Activated CD4-positive, alpha-beta T cell treated with anti-CD3 and anti-CD28 coated beads for 24 hours (primary cell): ENCODE measurements at regions not wholly inside any gene's neighbourhood (a gene's known extent, or its start where the extent isn't known, plus 50 kb on each side); places are given as distances from the start of the nearest gene placed in this dataset.

Source experiments
- DNase-seq, 2 donors: peaks; one replicate each; pipeline ENCODE4 v3.0.0-alpha.2; 2020; ENCODE audit warnings: low read depth in 2 of 2

DNA sequence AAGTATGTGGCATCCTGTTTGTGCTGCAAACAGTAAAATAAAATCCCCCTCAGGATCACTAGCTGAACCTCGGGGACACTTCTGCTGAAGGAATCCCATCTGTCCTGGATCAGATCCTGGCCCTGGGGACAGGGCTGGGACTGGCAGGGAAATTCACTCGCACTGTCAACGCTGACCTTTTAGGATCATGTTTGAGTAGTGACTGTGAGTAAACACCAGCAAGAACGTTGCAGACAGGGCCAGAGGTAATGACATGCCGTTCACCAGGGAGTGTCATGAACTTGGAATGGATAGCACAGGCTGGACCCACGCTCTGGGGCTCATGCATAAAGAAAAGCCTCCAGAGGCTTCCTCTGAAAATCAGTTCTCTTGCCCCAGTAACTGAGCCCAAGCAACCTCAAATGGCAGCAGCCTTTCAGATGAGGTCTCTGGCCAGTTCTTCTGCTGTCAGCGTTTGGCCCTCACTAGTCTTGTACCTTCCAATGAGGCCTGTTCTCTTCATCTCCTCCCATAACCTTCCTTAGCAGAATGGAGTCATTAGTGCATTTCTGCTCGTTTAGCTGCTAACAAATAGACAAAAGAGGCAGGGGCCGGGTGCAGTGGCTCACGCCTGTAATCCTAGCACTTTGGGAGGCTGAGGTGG is 51.0 kb upstream of the BARX2 start:
- no peak for DNase-seq

DNA sequence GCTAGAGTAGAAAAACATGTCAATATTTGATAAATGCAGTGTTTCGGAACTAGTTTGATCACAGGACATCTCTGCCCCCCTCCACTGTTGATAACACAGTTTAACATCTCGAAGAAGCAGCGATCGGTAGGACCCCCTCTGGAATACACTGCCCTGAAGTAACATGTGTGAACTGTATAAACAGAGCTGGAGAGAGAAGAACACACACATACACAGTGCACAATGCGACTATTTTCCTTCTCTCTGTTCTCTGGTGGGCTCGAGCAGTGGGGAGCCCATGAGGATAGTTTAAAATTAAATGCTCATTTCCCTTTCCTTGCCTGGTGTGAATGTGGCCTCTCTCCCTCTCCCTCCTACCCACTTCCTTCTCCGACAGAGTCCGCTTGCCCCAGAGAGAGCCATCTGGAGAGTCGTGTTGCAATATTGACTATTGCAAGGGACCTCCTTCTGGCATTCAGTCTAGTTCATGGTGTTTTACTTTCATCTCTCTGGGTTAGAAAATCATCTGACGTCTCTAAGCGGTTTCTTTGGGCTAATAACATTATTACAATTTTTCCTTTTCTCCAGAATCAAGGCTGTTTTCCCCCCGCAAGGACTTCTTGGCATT is 51.6 kb upstream of the BARX2 start:
- no peak for DNase-seq

DNA sequence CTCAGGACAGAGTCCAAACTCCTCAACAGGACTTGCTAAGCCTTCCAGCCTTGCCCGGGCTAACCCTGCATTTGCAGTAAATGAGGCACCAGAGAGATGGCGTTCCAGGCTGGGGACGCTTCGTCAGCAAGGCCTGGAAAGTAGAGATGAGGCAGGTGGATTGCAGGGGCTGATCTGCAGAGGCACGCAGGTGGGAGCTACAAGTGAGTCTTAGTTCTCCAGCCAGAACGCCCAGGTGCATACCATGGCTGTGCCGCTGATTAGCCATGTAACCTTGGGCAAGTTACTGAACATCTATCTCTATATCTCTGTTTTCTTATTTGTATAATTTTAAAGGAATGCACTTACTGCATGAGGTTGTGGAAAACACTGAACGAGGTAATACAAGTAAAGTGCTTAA is 52.7 kb upstream of the BARX2 start:
- no peak for DNase-seq

DNA sequence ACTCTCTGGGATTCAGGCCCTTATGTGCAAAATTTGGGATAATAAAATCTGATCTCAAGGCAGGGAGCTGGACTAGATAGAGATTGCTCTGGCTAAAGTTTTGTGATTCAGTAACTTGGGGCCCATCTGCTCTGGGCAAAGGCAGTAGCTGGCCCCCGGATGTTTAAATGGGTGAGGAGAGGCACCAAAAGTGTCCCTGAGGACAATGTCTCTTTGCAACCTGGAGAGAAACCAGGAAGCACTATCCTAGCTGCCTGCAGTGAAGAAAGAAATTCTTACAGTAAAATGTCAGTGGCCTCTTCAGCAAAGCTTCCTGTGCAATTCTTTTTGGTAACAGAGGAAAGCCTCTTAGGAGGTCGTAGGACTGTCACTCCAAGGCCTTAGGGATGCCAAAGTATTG is 54.6 kb upstream of the BARX2 start:
- DNase-seq: no peak

DNA sequence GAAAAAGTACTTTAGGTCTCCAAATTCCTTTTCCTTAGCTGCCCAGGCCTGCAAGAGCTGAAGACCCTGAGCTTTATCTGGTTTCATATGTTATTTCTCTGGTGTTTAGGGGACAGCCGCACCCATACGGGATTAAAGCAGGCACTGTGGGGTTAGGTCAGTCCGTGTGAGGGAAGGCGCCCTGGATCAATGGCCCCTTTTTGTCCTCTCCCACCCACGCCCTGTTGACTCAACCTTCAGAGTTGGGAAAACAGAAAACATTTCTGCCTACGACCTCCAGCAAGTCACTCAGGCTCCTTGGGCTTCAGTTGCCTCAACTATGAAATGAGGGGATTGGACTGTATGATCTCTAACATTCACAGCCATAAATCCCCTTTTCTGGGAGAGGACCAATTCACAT is 55.2 kb upstream of the BARX2 start:
- no peak for DNase-seq

DNA sequence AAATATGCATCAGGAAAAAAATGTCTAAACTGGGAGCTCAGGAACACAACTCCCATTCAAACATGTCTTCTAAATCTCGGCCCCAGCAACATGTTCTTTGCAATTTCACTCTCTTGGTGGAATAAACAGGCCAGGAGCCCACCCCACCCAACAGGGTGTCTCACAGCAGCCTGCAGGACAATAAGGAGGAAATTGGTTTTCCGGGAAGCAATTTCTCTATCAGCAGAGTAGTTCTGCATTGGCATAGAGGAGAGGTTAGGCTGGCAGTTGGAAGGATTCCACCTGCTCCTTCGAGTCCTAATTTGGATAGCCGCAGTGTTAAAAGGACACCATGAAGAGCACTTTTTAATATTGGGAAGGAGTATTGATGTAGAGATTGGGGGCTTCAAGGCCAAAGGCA is 55.9 kb upstream of the BARX2 start:
- no peak for DNase-seq

DNA sequence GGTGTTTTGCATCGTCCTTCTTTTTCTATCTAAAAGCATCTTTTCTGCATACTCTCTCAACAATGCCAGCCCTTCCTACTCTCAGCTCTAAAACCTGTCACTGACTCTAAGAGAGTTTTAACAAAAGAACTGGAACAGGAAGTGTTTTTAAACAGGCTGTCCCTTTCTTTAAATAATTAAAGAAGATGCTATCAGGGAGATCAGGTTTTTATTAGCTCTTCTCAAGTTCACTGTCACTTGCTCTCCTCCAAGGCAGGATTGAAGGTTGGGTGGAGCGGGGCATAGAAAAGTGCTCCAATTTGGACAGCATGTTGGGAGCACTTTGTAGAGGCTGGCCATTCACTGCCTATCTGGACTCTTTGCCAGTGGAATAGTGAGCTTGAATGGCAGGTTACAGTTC is 56.4 kb upstream of the BARX2 start:
- no peak for DNase-seq

DNA sequence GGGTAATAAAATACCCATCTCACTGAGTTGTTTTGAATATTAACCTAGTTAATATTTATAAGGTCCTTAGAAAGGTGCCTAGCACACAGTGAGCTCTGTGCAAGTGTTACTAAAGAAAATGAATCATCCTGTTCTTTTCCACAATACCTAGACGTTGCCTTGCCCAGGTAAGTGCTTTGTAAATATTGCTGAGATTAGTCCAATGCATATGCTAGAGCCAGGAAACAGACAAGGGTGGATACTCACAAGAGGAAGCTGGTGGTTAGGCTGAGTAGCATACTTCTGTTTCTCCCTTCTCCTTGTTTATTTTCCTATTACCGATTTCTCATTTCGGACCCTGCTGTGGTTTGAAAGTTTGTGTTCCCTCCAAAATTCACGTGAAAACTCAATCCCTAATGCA is 58.1 kb upstream of the BARX2 start:
- no peak for DNase-seq

DNA sequence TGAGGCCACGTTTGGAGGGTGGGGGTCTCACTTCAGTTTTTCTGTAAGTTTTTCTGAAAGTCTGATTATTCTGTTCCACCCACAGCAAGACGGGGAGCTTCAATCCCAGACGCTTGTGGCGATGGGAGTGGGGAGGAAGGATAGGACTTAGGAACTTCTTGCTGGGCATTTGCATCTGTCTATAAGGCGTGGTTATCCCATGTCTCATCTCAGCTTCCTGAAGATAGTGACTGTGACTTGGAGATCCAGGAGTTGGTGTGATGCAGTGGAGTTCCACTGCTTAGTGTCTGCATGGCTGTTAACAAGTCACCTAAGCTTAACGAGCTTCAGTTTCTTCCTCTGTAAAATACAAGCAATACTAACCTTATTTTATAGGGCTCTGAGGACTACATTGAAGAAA is 58.9 kb upstream of the BARX2 start:
- no peak for DNase-seq

DNA sequence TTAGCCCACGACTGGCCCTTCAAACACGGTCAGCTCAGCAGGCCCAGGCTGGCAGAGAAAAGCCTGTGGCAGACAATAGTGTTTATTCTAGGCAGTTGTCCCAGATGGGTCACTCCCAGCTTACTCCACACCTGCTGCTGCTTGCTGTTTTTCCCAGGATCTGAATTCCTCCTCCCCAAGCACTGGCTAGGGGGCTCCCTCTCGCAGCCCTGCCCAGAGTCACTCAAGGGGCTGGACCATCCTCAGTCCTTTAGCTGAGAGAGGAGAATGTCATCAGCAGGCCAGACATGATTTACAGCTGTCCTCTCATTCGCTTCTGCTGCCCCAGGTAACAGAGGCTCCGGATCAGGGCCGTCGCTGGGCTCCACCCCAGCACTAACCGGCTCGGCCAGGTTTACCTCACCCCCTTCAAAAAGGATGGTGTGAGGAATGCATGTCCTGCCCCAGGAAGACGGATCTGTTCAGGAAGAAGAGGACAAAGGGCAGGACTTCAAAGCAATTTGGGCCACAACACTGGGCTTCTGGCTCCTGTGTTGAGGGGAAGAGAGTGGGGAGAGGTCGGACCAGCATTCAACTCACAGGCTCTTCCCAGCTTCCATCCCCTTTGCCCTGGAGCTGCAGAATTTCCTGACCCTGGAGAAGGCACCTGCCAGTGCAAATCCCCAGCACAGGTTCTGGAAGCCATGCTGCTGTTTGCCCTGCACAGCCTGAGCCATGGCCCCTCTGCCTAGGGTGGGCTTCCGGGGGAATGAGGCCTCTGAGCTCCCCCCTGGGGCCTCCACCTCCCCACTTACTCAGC is 59.7 kb upstream of the BARX2 start:
- DNase-seq: no peak

DNA sequence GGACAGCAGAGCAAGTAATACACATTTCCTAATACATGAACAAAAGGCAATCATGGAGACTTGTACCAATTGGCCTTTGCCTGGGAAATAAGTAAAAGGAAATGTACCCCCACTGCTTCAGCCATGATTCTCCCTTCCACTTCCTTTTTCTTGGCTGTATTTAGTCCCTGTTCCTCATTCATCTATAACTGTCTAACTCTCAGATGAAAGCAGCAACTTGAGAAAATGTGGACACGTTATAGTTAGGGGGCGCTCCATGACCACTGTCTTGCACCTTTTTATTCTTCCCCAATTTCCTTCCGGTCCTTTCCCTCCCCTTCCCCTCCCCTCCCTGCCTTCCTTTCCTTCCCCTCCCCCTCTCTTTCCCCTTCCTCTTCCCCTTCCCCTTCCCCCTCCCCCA is 61.3 kb upstream of the BARX2 start:
- DNase-seq: no peak

DNA sequence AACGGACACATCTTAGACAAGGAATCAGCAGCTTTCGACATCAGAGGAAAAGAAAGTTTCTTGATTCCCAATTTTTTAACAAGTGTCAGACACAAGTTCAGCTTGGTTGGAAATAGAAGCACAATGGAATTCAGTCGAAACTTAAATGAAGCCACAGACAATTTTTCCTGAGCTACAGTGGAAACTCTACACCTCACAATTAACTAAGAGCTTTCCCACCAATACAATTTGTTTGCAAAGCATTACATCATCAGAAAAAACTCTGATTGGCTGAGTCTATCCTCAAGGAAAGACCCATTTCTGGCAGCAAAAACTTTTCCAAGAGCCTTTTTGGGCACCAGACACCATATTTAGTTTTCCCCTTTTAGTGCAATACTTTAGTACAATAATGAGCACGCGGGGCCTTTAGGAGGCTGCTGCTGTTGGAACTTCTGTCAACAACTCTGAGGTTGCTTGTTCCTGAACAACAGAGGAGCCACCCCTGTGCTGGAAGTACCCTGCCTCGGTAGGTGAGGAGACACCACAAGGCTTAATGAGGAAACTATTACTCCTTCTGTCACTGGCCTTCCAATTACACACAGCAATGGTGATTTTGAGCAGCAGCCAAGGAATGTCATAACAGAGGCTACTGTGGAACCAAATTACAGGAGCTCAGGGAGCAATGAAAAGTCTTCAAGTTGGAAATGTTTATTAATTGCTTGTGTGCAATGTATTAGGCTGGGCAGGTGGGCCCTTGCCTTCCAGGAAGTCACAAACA is 61.9 kb upstream of the BARX2 start:
- no peak for DNase-seq

DNA sequence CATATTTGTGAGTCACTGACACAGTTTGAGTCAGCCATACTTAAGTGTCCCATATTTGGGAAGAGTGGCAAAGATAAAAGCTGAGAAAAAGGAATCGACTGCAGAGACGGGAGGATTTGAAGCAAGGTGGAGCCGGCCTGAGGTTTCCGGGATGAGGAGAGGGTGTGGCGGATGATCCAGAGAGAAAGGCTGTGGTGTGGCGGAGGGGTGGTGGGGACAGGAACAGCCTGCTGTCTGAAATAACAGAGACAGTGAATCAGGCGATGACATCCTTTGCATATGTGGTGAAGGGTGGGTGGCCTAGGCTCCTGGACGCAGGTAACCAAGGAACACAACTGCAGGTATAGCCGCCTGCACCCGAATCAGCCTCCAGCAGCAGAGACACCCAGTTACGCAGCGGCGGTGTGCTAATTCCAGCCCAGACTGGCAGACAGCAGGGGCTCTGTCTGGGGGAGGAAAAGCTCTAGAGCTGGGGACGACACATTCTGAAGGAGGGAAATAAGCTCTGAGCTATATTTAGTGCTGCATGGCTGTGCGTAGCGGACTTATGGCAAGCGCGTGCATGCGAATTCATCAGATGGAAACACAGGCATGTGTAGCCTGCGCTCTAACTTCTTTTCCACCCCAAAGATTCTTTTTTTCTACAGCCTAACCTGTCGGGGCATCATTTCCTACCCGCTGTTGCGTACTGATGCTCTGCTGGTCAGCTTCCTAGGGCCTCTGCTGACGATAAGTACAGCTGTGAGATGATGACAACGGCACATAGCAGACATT is 62.7 kb upstream of the BARX2 start:
- DNase-seq: no peak

DNA sequence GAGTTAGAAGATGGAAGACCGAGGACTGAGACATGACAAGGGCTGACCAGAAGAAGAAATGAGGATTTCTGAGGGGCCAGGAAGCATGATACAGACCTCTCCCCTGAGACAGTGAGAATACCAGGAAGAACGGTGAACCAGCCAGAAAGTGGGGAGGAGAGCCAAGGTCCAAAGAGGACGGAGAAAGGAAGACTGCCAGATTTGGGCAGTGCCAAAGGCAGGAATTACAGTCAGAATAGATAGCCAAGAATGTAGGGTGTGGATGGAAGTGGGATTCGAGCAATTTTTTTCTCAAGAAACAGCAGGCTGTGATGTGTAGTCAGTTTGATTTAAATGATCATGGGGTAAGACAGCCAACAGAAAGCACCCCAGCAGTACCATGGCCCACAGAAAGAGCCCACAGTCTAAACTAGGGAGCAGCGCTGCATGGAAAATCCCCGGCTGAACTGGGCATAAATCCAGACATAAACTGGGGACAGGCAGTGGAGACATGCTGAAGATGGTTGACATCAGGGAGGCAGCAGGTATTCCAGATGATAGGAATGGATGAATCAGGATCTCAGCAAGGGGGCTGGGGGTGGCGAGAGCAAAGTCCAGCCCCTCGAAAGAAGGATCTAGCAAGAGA is 67.3 kb upstream of the BARX2 start:
- DNase-seq: no peak

DNA sequence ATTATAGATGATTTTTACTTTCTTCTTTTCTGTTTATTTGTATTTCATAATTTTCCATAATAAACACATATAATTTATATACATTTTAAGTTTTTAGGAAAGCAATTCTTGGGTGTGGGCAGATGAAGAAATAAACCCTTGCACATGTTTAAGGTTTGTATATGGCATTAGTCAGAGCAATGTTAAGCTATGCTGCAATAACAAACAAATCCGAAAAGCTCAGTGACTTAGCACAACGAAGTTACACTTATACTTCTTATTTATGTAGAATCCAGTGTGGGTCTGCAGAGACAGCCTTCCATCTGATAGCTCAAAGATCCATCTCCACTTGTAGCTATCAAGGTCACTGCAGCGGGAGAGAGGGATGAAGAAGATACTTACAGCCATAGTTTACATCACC is 68.5 kb upstream of the BARX2 start:
- DNase-seq: no peak

DNA sequence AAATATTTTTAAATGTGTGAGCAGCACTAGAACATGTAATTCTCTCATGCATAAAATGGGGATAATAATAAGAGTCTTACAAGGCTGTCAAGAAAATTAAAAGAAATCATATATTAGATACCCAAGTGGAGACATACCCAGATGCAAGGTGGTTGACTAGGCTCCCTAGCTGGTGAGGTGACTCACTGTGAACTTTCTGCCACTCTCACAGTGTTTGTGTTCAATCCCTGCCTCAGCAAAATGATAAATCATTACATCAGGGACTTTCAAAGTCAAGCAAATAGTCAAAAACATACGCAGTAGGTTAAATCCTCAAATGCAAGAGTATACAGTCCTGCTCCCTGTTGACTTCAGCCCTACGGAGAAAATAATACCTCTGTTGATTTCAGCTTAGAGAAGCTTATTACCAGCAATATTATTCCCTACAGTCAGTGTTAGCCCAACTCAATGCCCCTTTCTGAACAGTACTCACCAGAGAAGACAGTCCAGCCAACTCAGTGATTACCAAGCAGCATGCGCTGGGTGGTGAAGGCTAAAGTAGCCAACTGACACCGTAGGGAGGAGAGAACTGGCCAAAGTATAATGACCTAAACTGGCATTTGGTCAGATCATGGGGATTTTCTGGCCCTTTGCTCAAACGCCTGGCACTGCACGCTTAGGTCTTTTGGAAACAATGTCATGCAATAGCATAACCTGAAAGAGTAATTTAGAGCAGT is 73.1 kb upstream of the BARX2 start:
- DNase-seq: no peak

DNA sequence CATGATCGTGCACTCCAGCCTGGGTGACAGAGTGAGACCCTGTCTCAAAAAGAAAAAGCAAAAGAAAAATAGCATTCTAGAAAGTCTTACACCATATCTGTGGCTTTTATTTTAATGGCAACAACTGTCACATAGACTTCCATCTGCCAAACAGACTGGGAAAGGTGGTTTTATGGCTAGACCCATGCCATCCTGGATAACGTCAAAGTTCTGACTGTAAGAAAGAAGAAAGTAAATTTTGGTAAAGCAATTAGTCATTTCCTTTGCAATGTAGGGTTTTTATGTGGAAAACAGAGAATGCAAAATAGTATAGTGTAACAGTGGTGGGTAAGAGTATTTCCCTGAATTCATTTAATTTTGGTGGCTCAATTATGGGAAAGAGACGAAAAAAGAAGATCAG is 75.5 kb upstream of the BARX2 start:
- DNase-seq: no peak

DNA sequence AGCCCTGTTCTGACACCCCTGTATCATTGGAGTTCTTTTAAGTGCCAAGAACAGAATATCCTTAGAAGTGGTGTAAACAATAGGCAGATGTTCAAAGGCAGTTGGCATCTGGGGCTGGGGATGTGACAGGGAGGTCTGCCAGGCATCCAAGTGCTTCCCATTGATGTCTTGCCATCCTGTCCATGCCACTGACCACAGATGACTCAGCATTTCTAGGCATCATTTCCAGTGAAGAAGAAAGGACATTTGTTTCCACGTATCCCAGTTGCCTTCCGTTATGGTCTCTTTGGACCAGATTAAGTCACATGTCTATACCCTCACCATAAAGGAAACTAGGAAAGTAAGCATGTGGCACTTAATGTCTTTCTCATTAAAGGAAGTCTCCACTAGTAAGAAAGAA is 76.7 kb upstream of the BARX2 start:
- no peak for DNase-seq

DNA sequence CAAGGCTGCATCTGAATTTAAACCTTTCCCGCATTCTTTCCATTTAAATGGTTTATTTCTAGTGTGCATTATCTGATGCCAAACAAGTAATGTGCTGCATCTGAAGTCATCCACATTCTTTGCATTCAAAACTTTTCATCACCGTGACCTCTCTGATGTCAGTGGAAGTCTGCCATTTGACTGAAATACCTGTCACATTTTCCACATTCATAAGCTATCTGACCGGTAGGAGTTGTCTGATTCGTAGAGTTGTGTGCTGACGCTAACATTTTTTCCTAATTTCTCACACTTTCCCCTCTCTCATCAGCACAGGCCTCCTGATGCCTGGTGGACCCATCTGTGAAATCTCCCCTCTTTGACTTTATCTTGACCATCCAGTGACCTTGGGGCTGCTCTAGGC is 79.9 kb upstream of the BARX2 start:
- DNase-seq: no peak

DNA sequence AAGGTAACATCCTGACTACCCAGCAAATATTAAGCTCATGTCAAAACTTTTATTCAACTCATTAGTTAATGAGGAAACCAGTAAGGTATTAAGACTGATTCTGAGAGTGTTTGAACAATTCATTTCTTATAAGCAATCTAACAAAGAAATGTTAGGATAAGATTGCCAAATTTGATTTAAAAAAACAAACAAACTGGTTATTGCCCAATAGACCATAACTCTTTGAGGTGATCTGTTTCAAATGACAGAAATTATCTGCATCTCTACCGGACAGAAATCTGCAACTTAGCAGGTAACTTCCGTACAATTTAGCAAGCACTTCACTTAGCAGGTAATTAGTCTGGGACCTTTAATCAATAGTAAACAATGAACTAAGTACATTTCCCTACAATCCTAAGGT is 82.9 kb upstream of the BARX2 start:
- DNase-seq: no peak

DNA sequence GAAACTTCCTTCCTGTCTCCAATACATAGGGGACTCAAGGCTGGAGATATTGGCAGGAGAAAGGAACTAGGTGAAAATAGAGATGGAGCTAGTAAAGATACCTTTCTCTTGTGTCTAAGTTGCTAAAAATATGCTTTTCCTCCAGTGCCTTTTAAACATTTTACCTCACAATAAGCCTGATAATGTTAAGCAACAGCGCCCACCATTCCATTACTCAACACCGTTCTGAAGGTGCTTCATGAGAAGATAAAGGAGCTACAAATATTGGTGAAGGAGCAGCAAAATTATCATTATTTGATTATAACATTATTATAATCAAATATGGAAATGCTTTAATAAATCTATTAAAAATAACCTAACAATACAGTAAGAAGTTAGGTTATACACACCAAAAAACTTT is 83.6 kb upstream of the BARX2 start:
- no peak for DNase-seq
